ENCODE measurements at regions not wholly inside any gene's neighbourhood (a gene's known extent, or its start where the extent isn't known, plus 50 kb on each side); places are given as distances from the start of the nearest gene placed in this dataset.

- Histone ChIP-seq H3K4me1 (ENCODE audit: control insufficient read depth, insufficient read depth, low read length) (no peaks in the 10 kb centered on the region), H3K27ac (ENCODE audit: extremely low read depth, low read depth, low read length) (no peak overlapping the region), H3K9me3 (ENCODE audit: control insufficient read depth, insufficient read depth, low read depth, low read length) (no peaks in the 10 kb centered on the region), H3K4me3 (ENCODE audit: low read depth, low read length) (no peak overlapping the region), H3K36me3 (ENCODE audit: control insufficient read depth in 2 of 2, insufficient read depth in 1 of 2, low read length in 2 of 2) (no peaks in the 10 kb centered on the region)
- ChIA-PET POLR2A (no interaction called here), CTCF (no interaction called here)
- no peak for TF ChIP-seq ZNF214 (tag by site-specific recombination; IDR thresholded peaks at IDR 0.05; ENCODE audit: borderline replicate concordance)
- no peak for TF ChIP-seq ZNF677 (tag by site-specific recombination; IDR thresholded peaks at IDR 0.05)
- TF ChIP-seq ZNF571 (tag by site-specific recombination; IDR thresholded peaks at IDR 0.05) = no peak
- TF ChIP-seq ZNF221 (tag by site-specific recombination; IDR thresholded peaks at IDR 0.05; ENCODE audit: borderline replicate concordance) = no peak
- TF ChIP-seq, protein P1, sequence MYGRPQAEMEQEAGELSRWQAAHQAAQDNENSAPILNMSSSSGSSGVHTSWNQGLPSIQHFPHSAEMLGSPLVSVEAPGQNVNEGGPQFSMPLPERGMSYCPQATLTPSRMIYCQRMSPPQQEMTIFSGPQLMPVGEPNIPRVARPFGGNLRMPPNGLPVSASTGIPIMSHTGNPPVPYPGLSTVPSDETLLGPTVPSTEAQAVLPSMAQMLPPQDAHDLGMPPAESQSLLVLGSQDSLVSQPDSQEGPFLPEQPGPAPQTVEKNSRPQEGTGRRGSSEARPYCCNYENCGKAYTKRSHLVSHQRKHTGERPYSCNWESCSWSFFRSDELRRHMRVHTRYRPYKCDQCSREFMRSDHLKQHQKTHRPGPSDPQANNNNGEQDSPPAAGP (tag by site-specific recombination; IDR thresholded peaks at IDR 0.05) = no peak
- TF ChIP-seq, protein P2, sequence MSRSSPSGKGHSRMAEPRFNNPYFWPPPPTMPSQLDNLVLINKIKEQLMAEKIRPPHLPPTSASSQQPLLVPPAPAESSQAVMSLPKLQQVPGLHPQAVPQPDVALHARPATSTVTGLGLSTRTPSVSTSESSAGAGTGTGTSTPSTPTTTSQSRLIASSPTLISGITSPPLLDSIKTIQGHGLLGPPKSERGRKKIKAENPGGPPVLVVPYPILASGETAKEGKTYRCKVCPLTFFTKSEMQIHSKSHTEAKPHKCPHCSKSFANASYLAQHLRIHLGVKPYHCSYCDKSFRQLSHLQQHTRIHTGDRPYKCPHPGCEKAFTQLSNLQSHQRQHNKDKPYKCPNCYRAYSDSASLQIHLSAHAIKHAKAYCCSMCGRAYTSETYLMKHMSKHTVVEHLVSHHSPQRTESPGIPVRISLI (tag by site-specific recombination; IDR thresholded peaks at IDR 0.05) = no peak
- TF ChIP-seq ZNF184 (tag by site-specific recombination; IDR thresholded peaks at IDR 0.05) = no peak
- no peak for TF ChIP-seq HOXC10 (CRISPR knock-in tag; IDR thresholded peaks at IDR 0.05)
- TF ChIP-seq ZNF274 (IDR thresholded peaks at IDR 0.05; ENCODE audit: low read length) = no peak
- no peak for TF ChIP-seq ZNF274 (tag by site-specific recombination; IDR thresholded peaks at IDR 0.05; ENCODE audit: borderline replicate concordance)
- TF ChIP-seq ZNF175 (tag by site-specific recombination; IDR thresholded peaks at IDR 0.05) = no peak
- TF ChIP-seq ZNF530 (tag by site-specific recombination; IDR thresholded peaks at IDR 0.05; ENCODE audit: low read depth) = no peak
- no peak for TF ChIP-seq ZNF585B (tag by site-specific recombination; IDR thresholded peaks at IDR 0.05)
- TF ChIP-seq ZBTB8A (tag by site-specific recombination; IDR thresholded peaks at IDR 0.05) = no peak
- no peak for TF ChIP-seq ZBTB7A (tag by site-specific recombination; IDR thresholded peaks at IDR 0.05; ENCODE audit: low read depth)
- TF ChIP-seq ZNF692 (tag by site-specific recombination; IDR thresholded peaks at IDR 0.05) = no peak
- no peak for TF ChIP-seq RBAK (tag by site-specific recombination; IDR thresholded peaks at IDR 0.05)
- TF ChIP-seq ZNF138 (tag by site-specific recombination; IDR thresholded peaks at IDR 0.05; ENCODE audit: borderline replicate concordance) = no peak
- TF ChIP-seq ZNF211 (tag by site-specific recombination; IDR thresholded peaks at IDR 0.05; ENCODE audit: low read depth) = no peak
- TF ChIP-seq ZFP41 (tag by site-specific recombination; IDR thresholded peaks at IDR 0.05; ENCODE audit: borderline replicate concordance) = no peak
These were observed 102.6 kb upstream of the KRR1 start for GRCh38 chr12:75613981-75614380.

DNA sequence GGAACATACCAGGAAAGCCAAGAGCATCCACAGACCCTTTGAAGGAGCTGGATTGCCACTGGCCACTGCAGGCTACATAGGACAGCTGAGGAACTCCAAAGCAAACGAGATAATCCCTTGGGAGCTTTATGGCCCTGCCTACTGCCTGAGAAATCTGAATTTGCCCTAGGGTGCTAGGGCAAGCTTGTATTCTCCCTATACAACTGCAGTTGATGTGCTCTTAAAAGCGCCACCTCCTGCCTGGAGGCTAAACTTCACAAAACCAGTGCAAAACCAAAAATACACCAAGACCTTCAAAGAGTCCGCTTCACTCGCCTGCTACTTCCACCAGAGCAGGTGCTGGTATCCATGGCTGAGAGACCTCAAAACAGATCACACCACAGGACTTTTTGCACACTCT is 99.6 kb upstream of the KRR1 start:
- ChIA-PET POLR2A (no interaction called here), CTCF (no interaction called here)
- no peaks in the 10 kb centered on the region for H3K4me1 ChIP-seq (ENCODE audit: control insufficient read depth, insufficient read depth, low read length)
- H3K36me3 ChIP-seq (ENCODE audit: control insufficient read depth in 2 of 2, insufficient read depth in 1 of 2, low read length in 2 of 2) = no peaks in the 10 kb centered on the region
- H3K4me3 ChIP-seq (ENCODE audit: low read depth, low read length) = no peak overlapping the region
- H3K27ac ChIP-seq (ENCODE audit: extremely low read depth, low read depth, low read length) = no peak overlapping the region
- no peaks in the 10 kb centered on the region for H3K9me3 ChIP-seq (ENCODE audit: control insufficient read depth, insufficient read depth, low read depth, low read length)
- no peak for TF ChIP-seq TCF7L2 (IDR thresholded peaks at IDR 0.05; ENCODE audit: borderline replicate concordance, low read depth, low read length)
- TF ChIP-seq, protein P3, sequence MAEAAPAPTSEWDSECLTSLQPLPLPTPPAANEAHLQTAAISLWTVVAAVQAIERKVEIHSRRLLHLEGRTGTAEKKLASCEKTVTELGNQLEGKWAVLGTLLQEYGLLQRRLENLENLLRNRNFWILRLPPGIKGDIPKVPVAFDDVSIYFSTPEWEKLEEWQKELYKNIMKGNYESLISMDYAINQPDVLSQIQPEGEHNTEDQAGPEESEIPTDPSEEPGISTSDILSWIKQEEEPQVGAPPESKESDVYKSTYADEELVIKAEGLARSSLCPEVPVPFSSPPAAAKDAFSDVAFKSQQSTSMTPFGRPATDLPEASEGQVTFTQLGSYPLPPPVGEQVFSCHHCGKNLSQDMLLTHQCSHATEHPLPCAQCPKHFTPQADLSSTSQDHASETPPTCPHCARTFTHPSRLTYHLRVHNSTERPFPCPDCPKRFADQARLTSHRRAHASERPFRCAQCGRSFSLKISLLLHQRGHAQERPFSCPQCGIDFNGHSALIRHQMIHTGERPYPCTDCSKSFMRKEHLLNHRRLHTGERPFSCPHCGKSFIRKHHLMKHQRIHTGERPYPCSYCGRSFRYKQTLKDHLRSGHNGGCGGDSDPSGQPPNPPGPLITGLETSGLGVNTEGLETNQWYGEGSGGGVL (tag by site-specific recombination; IDR thresholded peaks at IDR 0.05) = no peak
- no peak for TF ChIP-seq OSR2 (tag by site-specific recombination; IDR thresholded peaks at IDR 0.05)
- TF ChIP-seq, protein P4, sequence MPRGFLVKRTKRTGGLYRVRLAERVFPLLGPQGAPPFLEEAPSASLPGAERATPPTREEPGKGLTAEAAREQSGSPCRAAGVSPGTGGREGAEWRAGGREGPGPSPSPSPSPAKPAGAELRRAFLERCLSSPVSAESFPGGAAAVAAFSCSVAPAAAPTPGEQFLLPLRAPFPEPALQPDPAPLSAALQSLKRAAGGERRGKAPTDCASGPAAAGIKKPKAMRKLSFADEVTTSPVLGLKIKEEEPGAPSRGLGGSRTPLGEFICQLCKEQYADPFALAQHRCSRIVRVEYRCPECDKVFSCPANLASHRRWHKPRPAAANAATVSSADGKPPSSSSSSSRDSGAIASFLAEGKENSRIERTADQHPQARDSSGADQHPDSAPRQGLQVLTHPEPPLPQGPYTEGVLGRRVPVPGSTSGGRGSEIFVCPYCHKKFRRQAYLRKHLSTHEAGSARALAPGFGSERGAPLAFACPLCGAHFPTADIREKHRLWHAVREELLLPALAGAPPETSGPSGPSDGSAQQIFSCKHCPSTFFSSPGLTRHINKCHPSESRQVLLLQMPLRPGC (tag by site-specific recombination; IDR thresholded peaks at IDR 0.05) = no peak
- TF ChIP-seq HOXA7 (CRISPR knock-in tag; IDR thresholded peaks at IDR 0.05; ENCODE audit: borderline replicate concordance) = no peak
- no peak for TF ChIP-seq ZNF121 (tag by site-specific recombination; IDR thresholded peaks at IDR 0.05)
- TF ChIP-seq ZNF114 (tag by site-specific recombination; IDR thresholded peaks at IDR 0.05) = no peak
- TF ChIP-seq ZNF311 (tag by site-specific recombination; IDR thresholded peaks at IDR 0.05; ENCODE audit: borderline replicate concordance) = no peak
- TF ChIP-seq ZNF701 (tag by site-specific recombination; IDR thresholded peaks at IDR 0.05) = no peak
- no peak for TF ChIP-seq ZNF558 (tag by site-specific recombination; IDR thresholded peaks at IDR 0.05)
- TF ChIP-seq ZNF664 (tag by site-specific recombination; IDR thresholded peaks at IDR 0.05) = no peak
